Nephron (organoid): ENCODE measurements at regions not wholly inside any gene's neighbourhood (a gene's known extent, or its start where the extent isn't known, plus 50 kb on each side); places are given as distances from the start of the nearest gene placed in this dataset.
A peak's percentile ranks its signal among the peaks of the same experiment; 100 is the strongest.

Source experiments
- H3K27ac Mint-ChIP-seq, 3 experiments: 2 replicates each; pipeline ENCODE4 v1.8.0; 2020; ENCODE audit warnings: mixed read lengths in 3 of 3, mild to moderate bottlenecking in 2 of 3, moderate library complexity in 1 of 3
- H3K27me3 Mint-ChIP-seq: 2 replicates; pipeline ENCODE4 v1.8.0; 2021; ENCODE audit warnings: low read depth, mild to moderate bottlenecking, moderate library complexity, mixed read lengths
- H3K36me3 Mint-ChIP-seq: 2 replicates; pipeline ENCODE4 v1.8.0; 2020; ENCODE audit warnings: low read depth, mixed read lengths
- H3K4me1 Mint-ChIP-seq: 2 replicates; pipeline ENCODE4 v1.8.0; 2020; ENCODE audit warnings: mixed read lengths
- H3K4me3 Mint-ChIP-seq, 3 experiments: 2 replicates each; pipeline ENCODE4 v1.8.0; 2020; ENCODE audit warnings: mild to moderate bottlenecking in 3 of 3, mixed read lengths in 3 of 3, moderate library complexity in 2 of 3
- H3K9me3 Mint-ChIP-seq: 2 replicates; pipeline ENCODE4 v1.8.0; 2020; ENCODE audit warnings: mixed read lengths
- TF ChIP-seq, protein P1 (sequence below), 3 experiments: fragments of 200-600 bp; sonication (generic); IDR thresholded peaks; one replicate each; pipeline ENCODE4 v1.5.0; 2021; ENCODE audit warnings: antibody characterized with exemption in 3 of 3; ENCODE audit not compliant: unreplicated experiment in 3 of 3

DNA sequence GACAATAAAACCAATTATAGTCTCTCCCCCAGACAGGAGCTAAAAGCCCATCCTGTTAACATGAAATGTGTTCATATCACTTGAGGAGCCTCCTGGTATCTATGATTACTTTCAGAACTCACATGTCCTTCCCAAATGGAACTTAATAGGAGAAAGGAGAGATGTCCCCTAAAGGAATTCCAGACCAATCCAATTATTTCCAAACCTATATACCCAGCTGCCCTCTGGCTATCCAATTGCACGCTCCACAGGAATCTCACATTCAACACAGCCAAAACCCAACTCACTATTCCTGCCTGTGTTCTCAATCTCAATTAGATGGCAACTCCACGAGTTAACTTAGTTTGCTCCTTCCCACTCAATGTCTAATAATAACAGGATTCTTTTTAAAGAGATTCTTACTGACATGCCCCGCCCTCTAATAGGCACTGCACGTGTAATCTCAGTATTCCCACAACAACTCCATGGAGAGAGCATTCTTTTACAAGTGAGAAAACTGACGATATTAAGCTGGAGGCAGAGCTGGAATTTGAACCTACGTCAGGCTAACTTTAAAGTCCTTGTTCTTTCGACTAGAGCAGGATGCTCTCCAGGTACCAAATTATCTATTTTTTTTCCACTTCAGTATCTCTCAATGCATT is 59.1 kb upstream of the SEC16B start:
- Mint-ChIP-seq H3K4me3 (no peak overlapping the region), H3K9me3 (no peaks in the 10 kb centered on the region), H3K4me1 (peaks cover 37% of the 10 kb centered on the region), H3K27ac (no peak overlapping the region), H3K36me3 (no peaks in the 10 kb centered on the region), H3K27me3 (peaks cover 7% of the 10 kb centered on the region)
- TF ChIP-seq, protein P1, sequence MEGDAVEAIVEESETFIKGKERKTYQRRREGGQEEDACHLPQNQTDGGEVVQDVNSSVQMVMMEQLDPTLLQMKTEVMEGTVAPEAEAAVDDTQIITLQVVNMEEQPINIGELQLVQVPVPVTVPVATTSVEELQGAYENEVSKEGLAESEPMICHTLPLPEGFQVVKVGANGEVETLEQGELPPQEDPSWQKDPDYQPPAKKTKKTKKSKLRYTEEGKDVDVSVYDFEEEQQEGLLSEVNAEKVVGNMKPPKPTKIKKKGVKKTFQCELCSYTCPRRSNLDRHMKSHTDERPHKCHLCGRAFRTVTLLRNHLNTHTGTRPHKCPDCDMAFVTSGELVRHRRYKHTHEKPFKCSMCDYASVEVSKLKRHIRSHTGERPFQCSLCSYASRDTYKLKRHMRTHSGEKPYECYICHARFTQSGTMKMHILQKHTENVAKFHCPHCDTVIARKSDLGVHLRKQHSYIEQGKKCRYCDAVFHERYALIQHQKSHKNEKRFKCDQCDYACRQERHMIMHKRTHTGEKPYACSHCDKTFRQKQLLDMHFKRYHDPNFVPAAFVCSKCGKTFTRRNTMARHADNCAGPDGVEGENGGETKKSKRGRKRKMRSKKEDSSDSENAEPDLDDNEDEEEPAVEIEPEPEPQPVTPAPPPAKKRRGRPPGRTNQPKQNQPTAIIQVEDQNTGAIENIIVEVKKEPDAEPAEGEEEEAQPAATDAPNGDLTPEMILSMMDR (IDR thresholded peaks at IDR 0.05; ENCODE audit: unreplicated experiment in 3 of 3), result no peak

DNA sequence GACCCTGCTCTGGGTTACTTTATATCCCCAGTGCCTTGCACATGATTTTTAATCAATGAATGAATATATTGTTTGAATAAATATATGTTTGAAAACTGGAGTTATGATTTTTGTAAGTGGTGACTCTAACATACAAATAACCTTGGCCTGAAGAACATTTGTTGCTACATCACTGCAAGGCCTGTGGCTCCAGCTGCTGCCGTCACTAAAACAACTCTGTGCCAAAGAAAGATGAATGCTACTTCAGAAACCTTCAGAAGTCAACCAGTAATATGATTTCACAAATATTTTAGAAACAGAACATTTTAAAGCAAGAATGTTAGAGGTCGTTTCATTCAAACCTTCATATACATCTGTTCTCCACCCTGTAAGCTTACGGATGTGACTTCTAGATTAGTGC is 60.6 kb upstream of the SEC16B start:
- TF ChIP-seq, protein P1 (IDR thresholded peaks at IDR 0.05; ENCODE audit: unreplicated experiment in 3 of 3), result no peak
- Mint-ChIP-seq H3K27me3 (peaks cover 7% of the 10 kb centered on the region), H3K9me3 (no peaks in the 10 kb centered on the region), H3K4me1 (peaks cover 35% of the 10 kb centered on the region), H3K27ac (peak overlapping the region in 2 of 3 experiments; percentile 7 to 37), H3K36me3 (no peaks in the 10 kb centered on the region), H3K4me3 (no peak overlapping the region)

DNA sequence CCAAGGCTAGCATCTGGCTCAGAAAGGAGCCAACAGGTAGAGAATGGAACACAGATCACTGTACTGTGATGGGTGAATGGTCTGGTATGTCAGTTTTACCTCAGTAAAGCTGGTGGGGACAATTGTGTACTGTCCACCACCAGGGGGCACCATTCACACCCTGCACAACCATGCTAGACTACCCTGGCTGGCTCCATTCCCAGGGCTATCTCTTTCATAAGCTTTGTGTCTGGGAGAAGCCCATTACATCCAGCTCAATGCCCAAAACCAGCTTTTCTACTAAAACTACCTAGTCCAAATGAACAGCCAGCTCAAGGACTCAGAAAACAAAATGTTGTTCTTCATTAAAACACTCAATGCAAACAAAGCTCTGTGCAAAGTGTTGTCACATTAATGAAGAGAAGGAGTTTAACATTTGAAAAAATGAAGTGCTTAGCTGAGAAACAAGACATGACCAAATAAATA is 62.0 kb upstream of the RASAL2 start:
- Mint-ChIP-seq H3K27ac (peak overlapping the region; percentile 9 to 68 (median 20)), H3K9me3 (no peaks in the 10 kb centered on the region), H3K27me3 (peaks cover 4% of the 10 kb centered on the region), H3K36me3 (no peaks in the 10 kb centered on the region), H3K4me3 (no peak overlapping the region), H3K4me1 (peaks cover 31% of the 10 kb centered on the region)
- TF ChIP-seq, protein P1 (IDR thresholded peaks at IDR 0.05; ENCODE audit: unreplicated experiment in 3 of 3), result peak; percentile 76 to 78 (median 77)

DNA sequence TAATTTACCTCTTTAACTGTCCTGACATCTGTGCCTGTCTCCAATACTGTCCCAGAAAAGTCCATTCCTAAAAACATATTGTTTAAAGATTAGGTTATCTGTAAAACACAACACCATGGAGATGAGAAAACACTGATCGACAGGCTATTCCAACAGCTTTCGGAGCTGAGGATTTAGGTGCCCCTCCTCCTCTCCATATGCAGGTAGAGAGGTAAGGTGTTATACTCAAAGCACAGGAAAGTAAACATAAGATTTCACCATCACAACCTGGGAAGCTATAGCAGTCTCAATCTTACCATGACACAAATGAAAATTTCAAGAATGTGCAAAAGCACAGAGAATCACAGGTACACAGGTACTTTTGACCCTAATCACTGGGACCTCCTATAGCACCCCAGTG is 60.9 kb upstream of the RASAL2 start:
- no peaks in the 10 kb centered on the region for H3K9me3 Mint-ChIP-seq
- TF ChIP-seq, protein P1 (IDR thresholded peaks at IDR 0.05; ENCODE audit: unreplicated experiment in 3 of 3), result no peak
- no peak overlapping the region for H3K27ac Mint-ChIP-seq
- H3K4me3 Mint-ChIP-seq, result no peak overlapping the region
- peaks cover 4% of the 10 kb centered on the region for H3K27me3 Mint-ChIP-seq
- H3K36me3 Mint-ChIP-seq, result no peaks in the 10 kb centered on the region
- peaks cover 31% of the 10 kb centered on the region for H3K4me1 Mint-ChIP-seq

DNA sequence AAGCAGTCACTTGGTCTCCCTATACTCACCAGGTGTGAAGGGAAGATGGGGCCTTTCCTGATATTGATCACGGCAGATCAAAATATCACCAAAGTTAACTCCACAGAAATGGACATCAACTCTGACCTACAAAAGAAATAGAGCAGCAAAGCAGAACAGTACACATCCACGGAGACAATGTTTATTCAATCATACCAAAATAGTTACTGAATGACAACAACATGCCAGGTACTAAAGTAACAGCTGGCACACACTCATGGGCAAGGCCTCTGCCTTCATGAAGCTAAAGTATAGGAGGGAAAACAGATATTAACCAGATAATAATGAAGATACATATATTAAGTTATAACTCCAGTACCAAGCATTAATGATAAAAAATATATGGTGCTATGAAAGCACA is 59.2 kb upstream of the RASAL2 start:
- no peaks in the 10 kb centered on the region for H3K9me3 Mint-ChIP-seq
- H3K4me3 Mint-ChIP-seq, result peak overlapping the region in 1 of 3 experiments; percentile 17
- peaks cover 4% of the 10 kb centered on the region for H3K27me3 Mint-ChIP-seq
- H3K36me3 Mint-ChIP-seq, result no peaks in the 10 kb centered on the region
- peaks cover 20% of the 10 kb centered on the region for H3K4me1 Mint-ChIP-seq
- TF ChIP-seq, protein P1 (IDR thresholded peaks at IDR 0.05; ENCODE audit: unreplicated experiment in 3 of 3), result no peak
- peak overlapping the region in 1 of 3 experiments; percentile 5 for H3K27ac Mint-ChIP-seq

DNA sequence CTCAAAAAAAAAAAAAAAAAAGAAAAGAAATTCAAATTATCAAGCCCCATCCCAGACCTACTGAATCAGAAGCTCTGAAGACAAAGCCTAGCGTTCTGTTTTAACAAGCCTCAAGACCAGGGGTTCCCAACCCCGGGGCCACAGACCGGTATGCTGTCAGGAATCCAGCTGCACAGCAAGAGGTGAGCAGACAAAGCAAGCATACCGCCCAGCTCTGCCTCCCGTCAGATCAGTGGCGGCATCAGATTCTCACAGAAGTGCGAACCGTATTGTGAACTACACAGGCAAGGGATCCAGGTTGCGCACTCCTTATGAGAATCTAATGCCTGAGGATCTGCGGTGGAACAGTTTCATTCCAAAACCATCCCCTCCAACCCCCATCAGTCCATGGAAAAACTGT is 57.8 kb upstream of the RASAL2 start:
- no peaks in the 10 kb centered on the region for H3K27me3 Mint-ChIP-seq
- peaks cover 6% of the 10 kb centered on the region for H3K4me1 Mint-ChIP-seq
- peak overlapping the region; percentile 31 to 79 (median 45) for H3K4me3 Mint-ChIP-seq
- H3K36me3 Mint-ChIP-seq, result no peaks in the 10 kb centered on the region
- no peaks in the 10 kb centered on the region for H3K9me3 Mint-ChIP-seq
- H3K27ac Mint-ChIP-seq, result no peak overlapping the region
- TF ChIP-seq, protein P1 (IDR thresholded peaks at IDR 0.05; ENCODE audit: unreplicated experiment in 3 of 3), result no peak
